Right ventricle myocardium inferior (tissue), 1 donor: ENCODE measurements at regions not wholly inside any gene's neighbourhood (a gene's known extent, or its start where the extent isn't known, plus 50 kb on each side); places are given as distances from the start of the nearest gene placed in this dataset.

Experiments
- ATAC-seq: fragments of 200-7000 bp; cut with Tn5 transposase; one replicate; pipeline ENCODE4 v1.9.1; 2020; ENCODE audit warnings: mild to moderate bottlenecking, moderate library complexity
- DNase-seq: peaks from one replicate; pipeline ENCODE4 v3.0.0; 2021; ENCODE audit errors: missing footprints
- intact Hi-C: fragments of 100-400 bp; cut with DNase I; formaldehyde crosslinking; loops from one replicate; pipeline ENCODE4 v1.11.0; 2022
- donor health status: DM: no; HTN: yes; CAD: no; lungs with severe emphysema.

DNA sequence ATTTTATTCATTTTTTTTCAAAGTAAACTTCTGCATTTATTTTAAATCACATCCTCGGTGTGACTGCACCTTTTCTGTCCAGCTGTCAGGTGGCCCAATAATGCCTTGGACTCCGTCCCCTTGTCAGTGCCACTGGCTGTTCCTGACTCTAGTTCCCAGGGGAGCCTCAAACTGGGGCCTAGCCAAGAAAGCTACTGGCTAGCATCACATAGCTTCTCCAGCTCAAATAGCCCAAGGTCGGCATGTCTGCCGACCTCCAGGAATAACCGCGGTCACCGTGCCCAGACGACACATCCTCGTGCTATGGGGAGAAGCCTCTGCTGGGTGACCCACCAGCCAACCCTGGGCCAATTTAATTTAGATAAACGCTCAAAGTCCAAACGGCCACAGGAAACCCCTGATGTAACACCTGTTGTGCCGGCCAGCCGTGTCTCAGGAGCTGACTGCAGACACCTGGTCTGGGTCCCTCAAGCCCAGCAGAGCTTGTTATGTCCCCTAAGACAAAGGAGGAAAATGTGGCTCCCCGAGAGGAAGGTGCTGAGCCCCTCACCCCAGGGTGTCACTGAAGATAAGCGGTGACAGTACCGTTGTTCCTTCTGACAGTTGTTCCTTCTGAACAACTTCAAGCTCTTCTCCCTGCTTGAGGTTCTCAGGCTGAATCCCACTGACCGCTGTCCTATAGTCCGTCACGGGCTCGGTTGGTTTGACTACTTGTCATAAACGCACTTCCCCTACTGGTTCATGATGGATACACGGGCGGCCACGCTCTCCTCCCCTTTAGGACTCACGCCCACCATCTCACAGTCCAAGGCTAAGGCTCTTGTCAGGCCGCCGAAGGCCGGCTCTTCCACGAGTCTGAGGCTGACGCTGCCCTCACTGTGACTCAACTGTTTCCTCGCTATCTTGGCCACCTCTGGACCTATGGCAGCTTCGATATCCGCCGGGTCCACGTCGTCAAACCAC, 126.2 kb downstream of the KLF13 start:
- intact Hi-C loops: no loop called here
- ATAC-seq: peak; percentile 37
- no peak for DNase-seq

GRCh38 chr15:31453558-31454318, 127.1 kb downstream of the KLF13 start:
- intact Hi-C loops: no loop called here
- DNase-seq: no peak
- ATAC-seq: no peak

- no peak for ATAC-seq
- intact Hi-C loops: no loop called here
- no peak for DNase-seq
These were observed 128.9 kb downstream of the KLF13 start for GRCh38 chr15:31455499-31455898.

- DNase-seq: no peak
- intact Hi-C loops: no loop called here
- ATAC-seq: no peak
These were observed 129.9 kb downstream of the KLF13 start for GRCh38 chr15:31456354-31457060.

DNA sequence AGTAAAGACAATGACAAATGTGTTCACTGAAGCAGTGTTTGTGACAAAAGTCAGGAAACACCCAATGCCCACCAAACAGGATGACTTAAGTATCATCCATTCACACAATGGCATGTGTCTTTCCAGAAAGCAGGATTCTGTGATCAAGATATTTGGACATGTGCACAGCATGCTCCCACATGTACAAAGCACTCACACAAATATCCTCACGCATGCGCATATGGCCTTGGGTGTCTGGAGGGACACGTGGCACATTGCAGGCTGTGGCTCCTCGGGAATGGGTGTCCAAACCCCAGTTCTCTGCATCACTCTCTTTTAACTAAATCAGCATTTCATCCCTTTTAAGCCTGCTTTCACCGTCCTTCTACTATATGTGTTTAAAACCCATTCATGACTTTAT, 130.5 kb downstream of the KLF13 start:
- DNase-seq (no peak), ATAC-seq (no peak)
- intact Hi-C loops: no loop called here

DNA sequence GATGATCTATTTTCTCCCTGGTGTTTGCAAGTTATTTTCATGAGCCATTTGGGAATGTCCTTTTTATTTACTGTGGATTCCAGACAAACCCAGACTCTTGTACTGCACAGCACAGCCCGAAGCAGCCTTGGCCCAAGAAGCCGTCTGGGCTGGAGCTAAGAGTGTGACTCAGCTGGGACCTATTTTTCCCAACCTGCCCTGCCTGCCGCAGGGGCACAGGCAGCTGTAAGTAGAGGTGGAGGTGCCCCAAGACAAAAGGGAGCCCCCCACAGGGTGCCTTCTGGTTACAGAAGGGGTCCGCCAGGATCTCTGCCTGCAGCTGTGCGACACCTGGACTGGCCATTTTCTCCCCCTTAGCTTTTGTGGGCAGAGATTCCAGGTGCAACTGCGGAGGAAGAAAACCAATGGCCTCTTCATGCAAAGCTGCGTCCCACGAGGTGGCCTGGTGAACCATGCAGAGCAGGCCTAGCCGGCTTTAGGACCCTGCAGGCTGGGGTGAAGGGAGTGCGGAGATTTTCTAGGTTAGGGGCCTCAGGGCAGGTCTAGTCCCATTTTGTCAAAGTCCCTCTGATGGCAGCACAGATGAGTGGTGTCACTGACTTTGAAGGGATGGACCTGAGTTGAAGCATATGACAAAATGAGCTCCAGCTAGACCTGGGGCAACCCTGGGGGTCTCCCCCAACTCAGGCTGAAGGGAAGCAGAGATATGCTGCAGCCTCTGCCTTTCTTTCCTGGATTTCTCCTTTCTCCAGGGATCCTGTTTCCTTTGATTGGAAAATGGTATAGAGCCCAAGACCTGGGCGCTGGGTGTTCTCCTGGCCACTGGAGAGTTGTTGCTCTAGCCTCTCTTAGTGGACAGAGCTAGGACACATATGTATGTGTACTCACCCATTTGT, 131.2 kb downstream of the KLF13 start:
- DNase-seq: no peak
- ATAC-seq: peak; percentile 74
- intact Hi-C loops: no loop called here

DNA sequence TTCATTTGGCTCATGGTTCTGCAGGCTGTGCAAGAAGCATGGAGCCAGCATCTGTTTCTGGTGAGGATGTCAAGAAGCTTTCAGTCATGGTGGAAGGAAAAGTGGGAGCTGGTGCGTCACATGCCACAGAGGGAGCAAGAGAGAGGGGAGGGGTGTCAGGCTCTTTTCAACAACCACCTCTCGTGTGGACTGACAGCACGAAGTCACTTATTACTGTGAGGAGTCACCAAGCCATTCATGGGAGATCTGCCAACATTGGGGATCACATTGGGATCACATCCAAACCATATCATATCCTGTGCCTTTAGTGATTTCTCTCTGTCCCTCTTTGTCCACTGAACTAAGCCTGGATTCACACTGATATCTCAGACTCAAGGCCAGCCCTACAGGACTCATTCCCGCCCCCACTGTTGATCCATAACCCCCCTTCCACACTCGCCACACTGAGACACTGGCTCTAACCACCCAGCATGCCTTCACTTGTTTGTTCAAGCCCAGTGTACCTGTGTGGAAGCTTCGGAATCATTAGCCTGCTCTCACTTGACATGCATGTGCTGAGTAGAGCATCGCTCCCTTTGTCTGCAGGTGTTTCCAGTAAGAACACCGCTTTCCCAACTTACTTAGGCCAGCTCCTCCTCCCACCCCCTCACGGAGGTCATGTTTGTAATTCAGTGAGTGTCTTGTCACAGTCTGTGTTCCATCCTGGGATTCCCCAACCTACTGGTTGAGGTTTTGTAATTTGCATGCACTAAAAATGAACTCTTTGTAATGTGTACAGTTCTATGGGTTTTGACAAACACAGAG, 132.2 kb downstream of the KLF13 start:
- intact Hi-C loops: no loop called here
- ATAC-seq (no peak), DNase-seq (no peak)

DNA sequence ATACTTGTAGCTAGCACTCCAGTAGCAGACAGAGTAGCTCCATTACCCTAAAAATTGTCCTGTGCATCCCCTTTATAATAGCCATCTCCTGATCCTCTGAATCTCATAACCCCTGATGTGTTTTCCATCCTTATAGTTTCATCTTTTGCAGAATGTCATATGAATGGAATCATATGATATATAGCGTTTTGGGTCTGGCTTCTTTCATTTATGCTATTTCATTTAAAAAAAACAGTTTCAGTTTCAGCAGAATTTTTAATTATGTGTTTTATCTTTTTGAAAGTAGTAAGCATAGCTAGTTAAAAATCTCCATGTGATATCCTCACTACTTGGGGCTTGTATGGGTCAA, 132.7 kb downstream of the KLF13 start:
- ATAC-seq: no peak
- DNase-seq: no peak
- intact Hi-C loops: no loop called here

DNA sequence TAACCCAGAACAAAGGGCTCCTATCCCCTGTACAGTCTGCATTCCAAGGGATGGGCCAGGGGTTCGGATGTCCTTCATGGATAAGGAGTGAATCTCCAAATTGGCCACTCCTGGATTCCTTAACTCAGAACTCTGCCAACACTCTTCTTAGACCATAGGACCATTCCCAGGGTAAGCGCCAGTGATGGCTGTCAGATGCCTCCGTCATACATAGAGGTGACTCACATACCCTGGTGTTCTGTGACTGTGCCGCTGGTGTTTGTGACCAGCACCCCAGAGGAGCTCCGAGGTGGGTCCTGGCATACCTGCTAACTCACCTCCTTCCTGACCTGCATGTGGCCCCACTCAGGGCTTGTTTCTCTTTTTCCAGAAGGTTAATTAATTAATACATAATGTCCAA, 134.7 kb downstream of the KLF13 start:
- intact Hi-C loops: no loop called here
- ATAC-seq (no peak), DNase-seq (no peak)

DNA sequence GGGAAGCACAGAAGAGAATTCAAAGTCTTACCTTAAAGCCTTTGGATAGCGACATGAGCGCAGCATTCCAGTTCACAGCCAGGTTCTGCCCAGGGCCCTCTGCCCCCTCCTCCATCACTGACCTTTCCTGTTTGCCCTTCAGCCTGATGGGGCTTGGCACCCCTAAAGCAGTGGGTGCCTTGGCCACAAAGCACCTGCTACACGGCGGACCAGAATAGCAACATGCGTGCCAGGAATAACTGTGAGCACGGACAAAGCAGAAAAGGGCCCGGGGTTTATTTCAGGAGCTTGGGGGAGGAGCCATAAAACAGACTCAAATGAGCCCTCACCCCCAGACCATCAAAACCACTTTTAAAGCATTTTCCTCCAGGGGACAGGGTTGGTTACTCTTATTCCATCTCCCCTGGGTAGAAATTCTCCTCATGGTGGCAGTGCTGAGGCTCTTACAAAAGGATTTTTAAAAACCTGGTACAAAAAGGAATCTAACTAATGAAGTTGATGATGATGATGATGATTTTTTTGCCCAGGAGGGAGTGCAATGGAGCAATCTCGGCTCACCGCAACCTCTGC, 135.4 kb downstream of the KLF13 start:
- DNase-seq (no peak), ATAC-seq (peak; percentile 25)
- intact Hi-C loops: no loop called here

- ATAC-seq (no peak), DNase-seq (no peak)
- intact Hi-C loops: no loop called here
These were observed 137.0 kb downstream of the KLF13 start for GRCh38 chr15:31463521-31464102.

DNA sequence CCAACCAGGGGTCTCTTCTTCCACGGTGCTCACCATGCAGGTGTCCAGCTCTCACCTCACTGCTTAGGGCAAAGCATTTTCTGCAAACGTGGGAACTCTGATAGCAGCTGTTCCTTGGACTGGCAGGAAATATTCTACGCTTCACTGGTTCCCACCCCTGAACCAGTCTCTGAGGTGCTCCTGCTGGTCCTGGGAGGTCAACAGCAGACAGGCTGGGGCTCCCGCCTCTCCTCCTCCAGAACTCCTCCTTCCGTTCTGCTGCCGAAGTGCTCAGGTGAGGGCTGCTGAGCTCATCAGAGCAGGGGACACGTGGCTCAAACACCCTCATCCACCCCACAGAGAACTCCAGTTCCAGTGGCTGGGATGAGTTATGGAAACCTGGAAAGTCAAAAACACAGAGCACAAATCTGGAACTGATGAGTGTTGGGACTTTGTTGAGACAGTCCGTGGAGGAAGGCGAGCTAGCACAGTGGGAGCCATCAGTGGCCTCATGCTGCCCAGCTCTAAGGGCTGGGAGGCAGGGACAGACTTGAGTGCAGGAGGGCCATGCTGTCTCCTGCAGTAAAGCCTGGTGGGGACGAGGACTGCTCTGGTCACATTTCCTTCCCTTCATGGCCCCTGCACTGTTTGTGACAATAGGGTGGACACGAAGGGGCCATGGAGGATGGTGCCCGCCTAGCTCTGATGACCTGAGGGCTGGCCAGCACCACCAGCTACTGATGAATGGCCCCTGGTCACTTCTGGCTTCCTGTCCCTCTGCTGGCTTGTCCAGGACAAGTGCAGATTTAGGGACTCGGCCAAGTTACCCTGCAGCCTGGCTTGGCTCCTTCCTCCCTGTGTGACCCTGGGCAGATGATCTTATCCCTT, 137.8 kb downstream of the KLF13 start:
- DNase-seq (no peak), ATAC-seq (no peak)
- intact Hi-C loops: no loop called here

DNA sequence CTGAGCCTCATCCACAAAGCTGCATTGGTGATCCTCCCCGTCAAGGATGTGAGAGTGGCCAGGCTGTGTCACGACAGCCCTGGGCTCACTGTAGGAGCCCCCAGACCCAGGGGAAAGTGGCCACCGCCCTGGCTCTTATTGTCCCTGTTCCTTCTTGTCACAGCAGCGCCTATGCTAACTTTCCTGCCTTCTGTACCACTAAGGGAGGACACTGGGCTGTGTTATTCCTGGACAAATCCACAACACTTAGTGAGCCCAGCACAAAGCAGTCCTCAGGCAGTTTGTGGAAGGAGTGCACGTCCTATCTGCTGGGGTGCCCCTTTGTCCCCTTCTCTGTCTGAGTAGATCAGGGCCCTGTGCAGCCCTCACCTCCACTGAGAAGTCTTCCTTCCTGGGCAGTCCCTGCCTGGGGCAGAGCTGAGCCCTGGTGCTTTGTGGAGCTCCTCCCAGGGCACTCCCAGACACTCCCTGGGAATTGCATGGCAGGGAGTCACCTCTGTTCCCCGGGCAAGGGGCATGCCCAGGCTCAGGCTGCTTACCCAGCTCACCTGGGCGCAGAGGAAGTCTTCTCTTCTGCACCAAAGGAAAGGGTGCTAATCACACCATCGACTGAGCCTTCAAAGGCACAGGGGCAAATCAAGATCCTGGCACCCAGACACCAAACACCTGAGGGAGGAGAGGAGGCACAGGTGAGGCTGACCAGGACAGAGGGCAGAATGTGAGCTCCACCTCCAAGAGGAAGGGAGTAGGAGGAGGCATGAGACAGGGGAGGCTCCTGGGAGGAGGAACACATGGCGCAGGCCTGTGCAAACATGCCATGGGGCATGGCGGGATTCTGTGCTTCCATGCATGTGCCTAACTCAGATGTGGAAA, 138.7 kb downstream of the KLF13 start:
- no peak for ATAC-seq
- intact Hi-C loops: no loop called here
- DNase-seq: no peak

- intact Hi-C loops: no loop called here
- DNase-seq (no peak), ATAC-seq (no peak)
These were observed 140.7 kb downstream of the KLF13 start for GRCh38 chr15:31467361-31467760.
